IPS DF 6.9 (cell line): ENCODE measurements at regions not wholly inside any gene's neighbourhood (a gene's known extent, or its start where the extent isn't known, plus 50 kb on each side); places are given as distances from the start of the nearest gene placed in this dataset.
"Not testable (repeated sequence)": the region's sequence is repeated elsewhere in the genome, so short reads cannot be mapped to it uniquely, and the experiment has no call there.

Experiments
- DNase-seq: peaks from one replicate; pipeline ENCODE4 v3.0.0-alpha.2; 2013; ENCODE audit warnings: low read depth, low spot score
- H3K27ac ChIP-seq: one replicate; pipeline ENCODE4 v1.5.1; 2013; ENCODE audit warnings: low read length, control low read depth
- H3K27me3 ChIP-seq: 2 replicates; pipeline ENCODE4 v1.6.1; 2013; ENCODE audit warnings: mild to moderate bottlenecking, low read length; ENCODE audit not compliant: control insufficient read depth, insufficient read depth
- H3K36me3 ChIP-seq: 2 replicates; pipeline ENCODE4 v1.6.1; 2013; ENCODE audit warnings: low read length; ENCODE audit not compliant: control insufficient read depth, insufficient read depth
- H3K4me1 ChIP-seq: 2 replicates; pipeline ENCODE4 v1.6.1; 2013; ENCODE audit warnings: low read length; ENCODE audit not compliant: control insufficient read depth, insufficient read depth
- H3K4me3 ChIP-seq: 2 replicates; pipeline ENCODE4 v1.5.1; 2013; ENCODE audit warnings: mild to moderate bottlenecking, low read length
- H3K9me3 ChIP-seq: 2 replicates; pipeline ENCODE4 v1.6.1; 2013; ENCODE audit warnings: low read length, inconsistent platforms; ENCODE audit not compliant: control insufficient read depth, insufficient read depth
- WGBS: extraction: QIAGEN DNeasy Blood & Tissue Kit; methylation state at CpG from one replicate; pipeline ENCODE4 v1.1.7; 2013; ENCODE audit warnings: mixed read lengths, missing lambda C conversion rate; ENCODE audit not compliant: insufficient read length, insufficient coverage; 5-methylcytosine and 5-hydroxymethylcytosine counted together

DNA sequence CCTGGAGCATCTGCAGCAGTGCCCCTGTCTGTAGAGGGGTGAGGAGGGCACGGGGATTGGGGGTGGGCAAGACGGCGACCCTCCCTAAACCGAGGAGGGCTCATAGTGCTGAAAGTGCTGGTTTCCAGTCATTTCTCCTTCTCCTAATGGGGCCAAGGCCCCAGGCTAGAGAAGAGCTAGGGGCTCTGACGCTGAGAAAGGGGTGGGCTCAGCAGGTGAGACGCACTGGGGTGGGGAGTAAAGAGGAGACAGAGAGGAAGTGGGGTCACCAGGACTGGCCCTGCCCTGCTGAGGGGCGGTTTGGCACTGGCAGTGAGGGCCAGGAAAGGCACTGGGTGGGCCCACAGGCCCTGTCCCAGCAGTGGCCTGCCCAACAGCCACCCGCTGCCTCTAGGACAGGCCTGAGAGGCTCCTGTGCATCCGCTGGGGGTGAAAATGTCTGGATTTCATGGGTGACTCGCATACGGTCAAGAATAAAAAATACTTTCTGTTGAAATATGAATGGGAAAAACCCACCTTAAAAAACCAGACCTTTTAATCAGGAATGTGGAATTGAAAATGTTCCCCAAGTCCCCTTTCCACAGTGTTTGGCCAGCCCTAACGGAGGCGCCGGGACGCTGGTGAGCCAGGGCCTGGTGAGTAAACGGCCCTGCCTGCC is 122.4 kb upstream of the SMURF2 start:
- no peak for DNase-seq
- Histone ChIP-seq H3K27ac (no peak overlapping the region), H3K4me1 (peaks cover 6% of the 10 kb centered on the region)

DNA sequence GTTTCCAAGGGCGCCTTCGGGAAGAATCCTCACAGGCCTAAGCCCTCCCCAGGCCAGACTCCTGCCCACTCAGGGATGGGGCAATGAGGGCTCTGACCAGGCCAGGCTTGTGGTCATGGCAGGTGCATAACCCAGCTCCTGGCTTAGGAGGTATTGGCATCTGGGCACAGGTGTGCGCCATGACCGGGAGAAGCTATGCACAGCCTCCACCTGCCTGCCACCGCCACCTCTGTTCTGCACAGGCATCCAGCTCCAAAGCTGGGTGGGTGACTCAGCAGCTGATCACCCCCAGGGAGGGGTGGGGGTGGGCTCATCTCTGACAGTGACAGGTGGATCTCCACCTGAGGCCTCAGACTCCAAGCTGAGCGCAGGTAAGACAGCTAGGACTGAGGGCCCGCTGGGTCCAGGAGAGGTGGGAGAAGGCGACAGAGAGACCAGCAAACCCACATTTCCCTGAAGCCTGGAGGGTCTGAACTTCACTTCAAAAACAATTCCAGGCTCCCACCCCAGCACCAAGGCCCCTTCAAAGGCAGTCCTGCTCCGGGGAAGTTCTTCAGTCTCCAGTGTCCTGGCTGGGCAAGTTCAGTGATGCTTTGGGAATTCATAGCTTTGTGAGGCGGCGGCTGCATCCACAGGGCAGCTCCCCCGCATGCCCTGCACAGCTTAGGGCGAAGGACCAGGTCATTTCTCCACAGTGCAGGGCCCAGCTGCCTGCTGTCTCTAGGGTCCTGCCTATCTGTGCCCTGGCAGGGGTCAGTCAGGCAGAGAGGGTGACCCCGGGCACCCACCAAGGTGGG is 121.6 kb upstream of the SMURF2 start:
- no peaks in the 10 kb centered on the region for H3K36me3 ChIP-seq
- DNase-seq: no peak
- H3K4me3 ChIP-seq: no peak overlapping the region
- peaks cover 12% of the 10 kb centered on the region for H3K27me3 ChIP-seq
- no peak overlapping the region for H3K27ac ChIP-seq
- no peaks in the 10 kb centered on the region for H3K9me3 ChIP-seq
- WGBS: no CpG with 5 or more reads among the region's 14 CpGs
- peaks cover 7% of the 10 kb centered on the region for H3K4me1 ChIP-seq

More for the DNA sequence above, 122.4 kb upstream of the SMURF2 start:
- H3K27me3 ChIP-seq: peaks cover 5% of the 10 kb centered on the region; the same call in 1 of the 2 replicates
- H3K9me3 ChIP-seq: no peaks in the 10 kb centered on the region
- H3K36me3 ChIP-seq: no peaks in the 10 kb centered on the region
- H3K4me3 ChIP-seq: no peak overlapping the region
- WGBS: no CpG with 5 or more reads among the region's 16 CpGs

DNA sequence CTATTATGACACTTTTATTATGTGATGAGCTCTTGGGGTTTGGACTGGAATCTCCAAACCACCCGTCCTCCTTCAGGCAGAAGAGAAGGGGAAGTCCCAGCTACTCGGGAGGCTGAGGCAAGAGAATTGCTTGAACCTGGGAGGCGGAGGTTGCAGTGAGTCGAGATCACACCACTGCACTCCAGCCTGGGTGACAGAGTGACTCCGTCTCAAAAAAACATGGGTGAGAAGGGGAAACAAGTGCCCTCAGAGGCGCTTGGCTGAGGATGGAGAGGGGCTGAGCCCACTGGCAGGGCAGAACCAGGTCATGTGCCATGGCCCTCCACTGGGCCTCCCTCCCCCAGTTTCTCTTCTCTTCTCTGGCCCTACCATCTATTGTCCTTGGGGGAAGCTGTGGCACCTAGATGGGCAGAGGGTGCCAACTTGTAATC is 120.9 kb upstream of the SMURF2 start:
- DNase-seq: no peak
- H3K27ac ChIP-seq: no peak overlapping the region
- no CpG with 5 or more reads among the region's 6 CpGs for WGBS
- H3K4me3 ChIP-seq: no peak overlapping the region
- peaks cover 7% of the 10 kb centered on the region for H3K4me1 ChIP-seq
- no peaks in the 10 kb centered on the region for H3K36me3 ChIP-seq
- H3K27me3 ChIP-seq: peaks cover 15% of the 10 kb centered on the region
- H3K9me3 ChIP-seq: no peaks in the 10 kb centered on the region

DNA sequence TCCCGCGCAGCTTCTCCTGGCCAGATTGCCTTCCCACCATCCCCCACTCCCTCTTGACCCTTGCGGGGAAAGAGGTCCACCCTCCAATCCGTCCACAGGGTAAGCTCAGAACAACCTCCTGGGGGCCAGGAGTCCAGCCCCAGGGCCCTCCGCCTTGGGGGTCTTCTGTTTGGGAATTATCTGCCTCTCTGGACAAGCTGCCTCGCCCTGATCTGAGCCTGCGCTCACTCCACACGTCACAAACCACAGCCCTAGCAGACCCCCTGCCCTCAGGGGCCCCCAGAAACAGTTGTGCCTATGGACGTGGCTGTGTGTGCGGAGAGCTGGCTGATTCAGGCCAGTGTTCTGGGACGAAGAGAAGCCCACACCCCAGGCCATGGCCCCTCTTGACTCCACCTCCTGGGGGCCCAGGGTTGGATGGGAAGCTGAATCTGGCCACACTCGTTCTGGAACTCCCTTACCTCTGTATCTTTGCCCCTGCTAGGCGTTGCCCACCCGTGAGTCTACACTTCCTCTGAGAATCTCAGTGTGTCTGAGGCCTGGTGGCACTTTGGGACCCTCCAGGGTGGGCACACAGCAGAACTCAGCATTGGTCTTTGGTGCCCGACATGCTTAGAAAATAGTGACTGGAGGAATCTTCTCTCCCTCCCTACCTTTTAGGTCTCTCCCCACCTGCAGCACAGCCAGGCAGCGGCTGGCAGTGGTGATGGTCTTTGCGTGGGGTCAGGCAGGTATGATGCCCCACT is 119.9 kb upstream of the SMURF2 start:
- no peaks in the 10 kb centered on the region for H3K9me3 ChIP-seq
- peak overlapping the region; percentile 57; the same call in 1 of the 2 replicates for H3K4me3 ChIP-seq
- WGBS: no CpG with 5 or more reads among the region's 17 CpGs
- H3K36me3 ChIP-seq: no peaks in the 10 kb centered on the region
- no peak for DNase-seq
- H3K27ac ChIP-seq: no peak overlapping the region
- H3K27me3 ChIP-seq: peaks cover 24% of the 10 kb centered on the region
- H3K4me1 ChIP-seq: peaks cover 7% of the 10 kb centered on the region

DNA sequence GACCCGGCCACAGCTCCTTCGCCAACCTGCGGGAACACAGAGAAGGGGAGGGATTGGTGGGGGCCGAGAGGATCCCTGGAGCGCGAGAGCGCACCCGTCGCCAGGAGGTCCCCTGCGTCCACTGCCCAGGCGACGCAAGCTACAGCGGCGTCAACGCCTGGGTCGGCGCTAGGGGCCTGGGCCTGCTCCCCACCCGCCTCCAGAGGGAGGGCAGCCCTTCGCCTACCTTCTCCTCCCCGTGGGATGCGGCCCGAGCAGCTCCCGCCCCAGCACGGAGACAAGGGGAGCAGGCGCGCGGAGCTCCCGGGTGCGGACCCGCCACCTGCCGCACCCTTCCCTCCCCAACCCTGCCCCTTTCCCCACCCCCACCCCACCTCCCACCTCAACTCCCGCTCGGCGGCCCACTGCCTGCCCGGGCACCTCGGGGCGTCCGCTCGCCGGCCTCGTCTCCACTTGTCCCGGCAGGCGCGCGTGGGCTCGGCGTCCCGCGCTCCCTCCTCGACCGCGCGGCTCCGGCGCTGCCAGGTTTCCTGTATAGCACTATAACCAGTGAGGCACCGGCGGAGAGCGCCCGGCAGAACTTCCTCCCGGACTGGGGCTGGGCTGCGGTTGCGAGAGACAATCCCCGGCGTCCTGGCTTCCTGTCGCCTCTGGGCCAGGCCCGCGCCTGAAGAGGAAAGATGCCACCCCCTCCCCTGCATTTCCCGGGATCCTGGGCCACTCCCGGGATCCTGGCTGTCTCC is 119.1 kb upstream of the SMURF2 start:
- WGBS: no CpG with 5 or more reads among the region's 69 CpGs
- DNase-seq: no peak
- peaks cover 7% of the 10 kb centered on the region for H3K4me1 ChIP-seq
- H3K4me3 ChIP-seq: peak overlapping the region; percentile 57; the same call in 1 of the 2 replicates
- no peak overlapping the region for H3K27ac ChIP-seq
- H3K9me3 ChIP-seq: no peaks in the 10 kb centered on the region
- H3K36me3 ChIP-seq: no peaks in the 10 kb centered on the region
- peaks cover 24% of the 10 kb centered on the region for H3K27me3 ChIP-seq

DNA sequence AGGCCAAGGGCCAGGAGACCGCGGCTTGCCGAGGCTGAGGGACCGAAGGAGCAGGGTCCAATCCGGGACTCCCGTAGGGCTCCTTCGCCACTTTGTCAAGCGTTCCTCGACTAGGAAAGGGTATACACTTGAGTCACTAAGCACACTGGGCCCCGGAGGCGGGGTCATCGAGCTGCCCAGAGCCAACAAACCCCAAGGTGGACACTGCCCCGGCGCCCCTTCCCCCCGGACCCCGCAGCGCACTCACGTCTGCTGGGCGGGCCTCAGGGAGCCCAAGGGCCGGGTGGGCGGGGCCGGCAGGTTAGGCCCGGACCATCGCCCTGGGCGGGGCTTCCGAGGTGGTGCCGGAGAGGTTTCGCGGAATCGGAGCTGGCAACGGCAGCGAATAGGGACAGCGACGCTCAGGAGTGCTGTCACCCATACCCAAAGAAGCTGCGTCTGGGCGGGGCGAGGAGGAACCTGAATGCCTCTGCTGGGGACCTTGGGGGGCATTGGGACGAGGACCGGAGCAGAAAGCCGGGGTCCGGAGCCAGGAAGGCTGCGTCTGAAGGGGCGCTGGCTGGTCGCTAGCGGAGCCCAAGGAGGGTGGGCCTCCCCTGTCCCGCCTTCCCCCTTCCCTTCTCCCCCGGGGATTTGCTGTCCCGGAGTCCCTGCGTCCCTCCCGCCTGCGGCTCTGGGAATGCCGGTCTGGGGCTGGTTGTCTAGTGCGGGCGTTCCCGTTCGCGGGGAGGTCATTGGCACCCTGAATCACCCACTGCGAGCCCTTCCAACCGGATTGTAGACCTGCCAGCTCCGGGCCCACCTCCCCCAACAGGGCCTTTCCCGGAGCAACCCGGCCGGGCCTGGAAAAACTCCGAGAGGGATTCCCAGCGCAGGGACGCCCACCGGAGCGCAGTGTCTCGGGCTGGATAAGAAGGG is 118.2 kb upstream of the SMURF2 start:
- Histone ChIP-seq H3K36me3 (no peaks in the 10 kb centered on the region), H3K9me3 (no peaks in the 10 kb centered on the region), H3K4me1 (peaks cover 7% of the 10 kb centered on the region), H3K27me3 (peaks cover 24% of the 10 kb centered on the region), H3K27ac (no peak overlapping the region), H3K4me3 (peak overlapping the region; percentile 57; the same call in 1 of the 2 replicates)
- no CpG with 5 or more reads among the region's 69 CpGs for WGBS
- DNase-seq: no peak

DNA sequence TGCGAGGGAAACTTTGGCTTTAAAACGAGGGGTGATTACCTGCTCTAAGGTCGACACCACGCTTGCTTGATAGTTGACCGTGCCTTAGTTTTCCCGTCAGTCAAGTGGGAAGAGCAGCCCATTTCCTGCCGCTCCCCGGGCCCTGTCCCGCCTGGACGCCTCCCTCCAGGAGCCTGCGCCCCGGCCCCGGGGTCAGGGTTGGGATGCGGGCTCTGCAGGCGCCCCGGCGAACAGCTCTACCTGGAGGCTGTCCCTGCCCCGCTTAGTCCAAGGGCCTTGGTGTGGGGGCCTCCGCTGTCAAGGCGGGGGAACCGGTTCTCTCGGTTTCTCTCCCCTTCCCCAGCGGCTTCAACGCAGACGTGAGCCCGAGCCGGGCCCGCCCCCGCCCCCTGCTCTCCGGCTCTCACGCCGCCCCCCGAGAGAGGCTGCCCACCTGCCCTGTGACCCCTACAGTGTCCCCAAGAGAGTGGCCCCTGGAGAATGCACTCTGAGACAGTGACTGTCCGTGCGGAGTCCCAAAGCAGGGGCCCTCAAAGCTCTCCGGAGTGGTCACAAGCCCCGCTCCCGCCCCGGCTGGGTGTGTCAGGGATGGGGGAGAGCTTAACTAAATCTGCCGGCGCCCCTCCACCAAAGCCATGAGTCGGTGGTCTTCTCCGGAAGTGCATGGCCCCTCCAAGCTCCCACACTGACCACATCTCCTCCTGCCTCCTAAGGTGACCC is 117.4 kb upstream of the SMURF2 start:
- Histone ChIP-seq H3K36me3 (no peaks in the 10 kb centered on the region), H3K9me3 (no peaks in the 10 kb centered on the region), H3K27me3 (peaks cover 24% of the 10 kb centered on the region), H3K4me1 (peaks cover 3% of the 10 kb centered on the region; the same call in 1 of the 2 replicates), H3K27ac (no peak overlapping the region), H3K4me3 (peak overlapping the region; percentile 57; the same call in 1 of the 2 replicates)
- DNase-seq: no peak
- WGBS: no CpG with 5 or more reads among the region's 43 CpGs

DNA sequence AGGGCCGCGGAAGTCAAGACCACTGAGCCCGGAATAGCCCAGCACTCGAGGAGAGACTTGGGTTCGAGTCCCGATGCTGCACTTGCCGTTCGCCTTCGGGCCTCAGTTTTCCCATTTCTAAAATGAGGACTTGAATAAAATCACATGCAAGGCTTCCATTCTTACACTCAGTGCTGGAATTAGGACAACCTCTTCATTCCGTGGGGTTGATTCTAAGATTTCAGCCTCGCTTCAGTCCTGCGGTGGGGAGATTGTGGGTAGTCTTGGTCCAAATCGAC is 116.9 kb upstream of the SMURF2 start:
- WGBS: no CpG with 5 or more reads among the region's 13 CpGs
- H3K4me1 ChIP-seq: not testable (repeated sequence)

More for the DNA sequence above, 116.9 kb upstream of the SMURF2 start:
- H3K9me3 ChIP-seq, DNase-seq, H3K27ac ChIP-seq, H3K36me3 ChIP-seq: not testable (repeated sequence)
- H3K27me3 ChIP-seq: peaks cover 24% of the 10 kb centered on the region
- H3K4me3 ChIP-seq: peak overlapping the region; percentile 17; the same call in 1 of the 2 replicates
